IPS-15b (cell line): ENCODE measurements at regions not wholly inside any gene's neighbourhood (a gene's known extent, or its start where the extent isn't known, plus 50 kb on each side); places are given as distances from the start of the nearest gene placed in this dataset.
"Not testable (repeated sequence)": the region's sequence is repeated elsewhere in the genome, so short reads cannot be mapped to it uniquely, and the experiment has no call there.

Experiments
- H3K27me3 ChIP-seq: one replicate; pipeline ENCODE4 v1.6.1; 2013; ENCODE audit warnings: low read length; ENCODE audit not compliant: control insufficient read depth, insufficient read depth
- H3K36me3 ChIP-seq: one replicate; pipeline ENCODE4 v1.6.1; 2013; ENCODE audit warnings: low read length; ENCODE audit not compliant: control insufficient read depth, insufficient read depth
- H3K4me1 ChIP-seq: one replicate; pipeline ENCODE4 v1.6.1; 2013; ENCODE audit warnings: mild to moderate bottlenecking, low read length; ENCODE audit not compliant: control insufficient read depth, insufficient read depth
- H3K4me3 ChIP-seq: one replicate; pipeline ENCODE4 v1.5.1; 2013; ENCODE audit warnings: low read depth, low read length
- H3K9ac ChIP-seq: one replicate; pipeline ENCODE4 v1.6.1; 2013; ENCODE audit warnings: low read depth, mild to moderate bottlenecking, low read length
- H3K9me3 ChIP-seq: one replicate; pipeline ENCODE4 v1.6.1; 2013; ENCODE audit warnings: mild to moderate bottlenecking, low read length; ENCODE audit not compliant: control insufficient read depth, insufficient read depth

- H3K36me3 ChIP-seq, H3K9me3 ChIP-seq, H3K4me1 ChIP-seq, H3K4me3 ChIP-seq, H3K27me3 ChIP-seq, H3K9ac ChIP-seq: not testable (repeated sequence)
Measured at GRCh38 chr3:144023543-144023942, 51.9 kb downstream of the DIPK2A start.

- Histone ChIP-seq H3K9ac (no peak overlapping the region), H3K9me3 (no peaks in the 10 kb centered on the region), H3K4me3 (no peak overlapping the region), H3K4me1 (no peaks in the 10 kb centered on the region), H3K27me3 (no peaks in the 10 kb centered on the region), H3K36me3 (no peaks in the 10 kb centered on the region)
Measured at GRCh38 chr3:144028798-144029411, 57.3 kb downstream of the DIPK2A start.

DNA sequence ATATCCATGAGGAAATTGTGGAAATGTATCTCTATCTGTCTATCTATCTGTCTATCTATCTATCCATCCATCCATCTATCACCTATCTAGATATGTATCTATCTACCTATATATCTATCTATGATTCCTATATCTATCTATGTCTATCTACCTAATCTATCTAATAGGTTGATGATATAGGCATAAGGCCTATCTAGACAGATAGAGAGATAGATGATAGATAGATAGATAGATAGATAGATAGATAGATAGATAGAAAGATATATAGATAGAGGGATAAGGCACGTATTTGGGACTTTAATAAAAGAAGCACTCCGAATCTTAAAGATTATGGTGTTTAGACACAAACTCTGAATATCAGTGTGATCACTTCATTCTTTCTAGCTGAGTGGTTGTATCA lies 58.1 kb downstream of the DIPK2A start:
- no peaks in the 10 kb centered on the region for H3K9me3 ChIP-seq
- no peak overlapping the region for H3K9ac ChIP-seq
- no peaks in the 10 kb centered on the region for H3K36me3 ChIP-seq
- no peaks in the 10 kb centered on the region for H3K4me1 ChIP-seq
- H3K27me3 ChIP-seq, result no peaks in the 10 kb centered on the region
- H3K4me3 ChIP-seq, result no peak overlapping the region

DNA sequence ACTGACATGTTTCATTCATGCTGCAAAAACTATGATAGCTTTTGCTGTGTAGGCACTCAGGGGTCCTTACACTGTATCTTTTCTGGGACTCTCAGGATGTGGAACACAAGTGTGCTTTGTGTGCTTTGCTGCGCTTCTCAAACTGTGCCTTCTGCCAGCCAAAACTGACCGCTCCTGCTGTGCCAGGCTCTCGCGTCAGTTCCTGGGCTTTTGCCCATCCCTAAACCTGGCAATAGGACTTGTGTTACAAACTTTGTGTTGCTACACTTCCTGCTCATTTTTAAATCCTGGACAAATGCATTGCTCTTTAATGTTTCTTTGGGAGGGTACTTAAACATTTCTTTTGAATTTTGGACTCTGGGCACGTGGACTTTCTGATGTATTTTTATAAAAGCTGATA lies 60.3 kb downstream of the DIPK2A start:
- Histone ChIP-seq H3K4me1 (no peaks in the 10 kb centered on the region), H3K27me3 (no peaks in the 10 kb centered on the region), H3K9ac (no peak overlapping the region), H3K9me3 (no peaks in the 10 kb centered on the region), H3K4me3 (no peak overlapping the region), H3K36me3 (no peaks in the 10 kb centered on the region)

- H3K4me3 ChIP-seq, result no peak overlapping the region
- H3K27me3 ChIP-seq, result no peaks in the 10 kb centered on the region
- H3K4me1 ChIP-seq, result no peaks in the 10 kb centered on the region
- H3K36me3 ChIP-seq, result no peaks in the 10 kb centered on the region
- no peak overlapping the region for H3K9ac ChIP-seq
- no peaks in the 10 kb centered on the region for H3K9me3 ChIP-seq
Measured at GRCh38 chr3:144032531-144033239, 61.1 kb downstream of the DIPK2A start.

- Histone ChIP-seq H3K9ac (no peak overlapping the region), H3K4me3 (no peak overlapping the region)
Measured at GRCh38 chr3:144033240-144033589, 61.6 kb downstream of the DIPK2A start.

GRCh38 chr3:144033863-144034262 lies 62.2 kb downstream of the DIPK2A start:
- H3K27me3 ChIP-seq, result no peaks in the 10 kb centered on the region
- H3K4me1 ChIP-seq, result no peaks in the 10 kb centered on the region
- no peak overlapping the region for H3K9ac ChIP-seq
- H3K9me3 ChIP-seq, result no peaks in the 10 kb centered on the region
- no peak overlapping the region for H3K4me3 ChIP-seq
- no peaks in the 10 kb centered on the region for H3K36me3 ChIP-seq

More at GRCh38 chr3:144033240-144033589, 61.6 kb downstream of the DIPK2A start:
- Histone ChIP-seq H3K36me3 (no peaks in the 10 kb centered on the region), H3K9me3 (no peaks in the 10 kb centered on the region), H3K4me1 (no peaks in the 10 kb centered on the region), H3K27me3 (no peaks in the 10 kb centered on the region)

GRCh38 chr3:144034715-144035290 lies 63.2 kb downstream of the DIPK2A start:
- Histone ChIP-seq H3K9ac (no peak overlapping the region), H3K27me3 (no peaks in the 10 kb centered on the region), H3K4me3 (no peak overlapping the region), H3K9me3 (no peaks in the 10 kb centered on the region), H3K36me3 (no peaks in the 10 kb centered on the region), H3K4me1 (no peaks in the 10 kb centered on the region)

GRCh38 chr3:144036498-144036897 lies 64.9 kb downstream of the DIPK2A start:
- Histone ChIP-seq H3K4me3 (no peak overlapping the region), H3K9me3 (no peaks in the 10 kb centered on the region), H3K9ac (no peak overlapping the region), H3K4me1 (no peaks in the 10 kb centered on the region), H3K36me3 (no peaks in the 10 kb centered on the region), H3K27me3 (no peaks in the 10 kb centered on the region)

DNA sequence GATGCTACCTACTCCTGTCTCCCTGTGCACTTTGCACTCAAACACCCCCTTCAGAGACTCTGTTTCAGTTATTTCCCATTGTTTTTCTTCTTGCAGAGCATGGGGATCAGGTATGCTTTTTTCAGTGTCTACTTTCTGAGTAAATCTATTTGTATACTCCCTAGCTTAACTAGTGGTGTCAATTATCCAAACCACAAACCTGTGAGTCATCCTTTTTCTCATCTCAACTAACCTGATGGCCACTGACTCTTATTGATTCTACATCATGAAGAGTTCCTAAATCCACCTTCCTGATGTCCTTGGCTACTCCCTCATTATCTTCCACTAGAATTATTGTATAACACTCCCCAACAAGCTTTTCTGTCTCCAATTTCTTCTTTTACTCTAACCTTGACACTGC lies 68.0 kb downstream of the DIPK2A start:
- H3K27me3 ChIP-seq, result no peaks in the 10 kb centered on the region
- no peaks in the 10 kb centered on the region for H3K36me3 ChIP-seq
- no peak overlapping the region for H3K4me3 ChIP-seq
- no peaks in the 10 kb centered on the region for H3K9me3 ChIP-seq
- H3K4me1 ChIP-seq, result no peaks in the 10 kb centered on the region
- H3K9ac ChIP-seq, result no peak overlapping the region

DNA sequence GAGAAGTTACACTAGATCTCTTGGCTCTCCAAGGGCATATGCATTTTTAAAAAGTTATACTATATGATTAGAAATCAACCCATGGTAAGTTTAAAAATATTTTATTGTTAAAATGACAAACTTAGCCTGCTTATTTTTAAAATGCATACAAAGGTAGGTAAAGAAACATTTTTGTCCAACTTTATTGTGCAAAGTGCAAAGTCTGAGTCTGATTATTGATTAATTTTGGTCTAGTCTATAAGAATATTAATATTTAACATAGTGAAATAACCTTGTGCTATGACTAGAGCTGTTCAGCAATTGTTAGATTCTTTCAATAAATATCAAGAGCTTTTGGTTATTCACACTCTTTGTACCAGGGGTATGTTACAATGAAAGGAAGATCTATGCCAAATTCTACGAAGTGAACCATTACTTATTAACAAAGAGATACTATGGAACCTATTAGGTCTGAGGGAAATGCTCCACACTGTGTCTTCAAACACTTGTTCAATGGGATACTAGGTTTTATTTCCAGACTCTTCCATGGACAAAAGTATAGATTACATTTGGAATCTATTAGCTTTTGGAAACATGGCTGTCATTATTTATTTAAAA lies 70.4 kb downstream of the DIPK2A start:
- H3K9ac ChIP-seq, result no peak overlapping the region
- H3K9me3 ChIP-seq, result no peaks in the 10 kb centered on the region
- no peaks in the 10 kb centered on the region for H3K36me3 ChIP-seq
- H3K27me3 ChIP-seq, result no peaks in the 10 kb centered on the region
- H3K4me1 ChIP-seq, result no peaks in the 10 kb centered on the region
- H3K4me3 ChIP-seq, result no peak overlapping the region

- Histone ChIP-seq H3K27me3 (no peaks in the 10 kb centered on the region), H3K9ac (no peak overlapping the region), H3K36me3 (no peaks in the 10 kb centered on the region), H3K4me3 (no peak overlapping the region), H3K4me1 (no peaks in the 10 kb centered on the region), H3K9me3 (no peaks in the 10 kb centered on the region)
Measured at GRCh38 chr3:144045766-144046165, 74.1 kb downstream of the DIPK2A start.
